ENCODE measurements at regions not wholly inside any gene's neighbourhood (a gene's known extent, or its start where the extent isn't known, plus 50 kb on each side); places are given as distances from the start of the nearest gene placed in this dataset.

GRCh38 chr5:160504906-160505305, 83.3 kb downstream of the PTTG1 start:
- TF ChIP-seq CTCF (conservative IDR thresholded peaks at IDR 0.05; ENCODE audit: low read depth in 2 of 2) (no peak), EZH2phosphoT487 (IDR thresholded peaks at IDR 0.05; ENCODE audit: unreplicated experiment) (no peak), STAT1 (IDR thresholded peaks at IDR 0.05; ENCODE audit: unreplicated experiment) (no peak), POLR2AphosphoS5 (IDR thresholded peaks at IDR 0.05; ENCODE audit: low read depth) (no peak)

Measured in GM23338 (cell line).